ENCODE measurements at regions not wholly inside any gene's neighbourhood (a gene's known extent, or its start where the extent isn't known, plus 50 kb on each side); places are given as distances from the start of the nearest gene placed in this dataset.

DNA sequence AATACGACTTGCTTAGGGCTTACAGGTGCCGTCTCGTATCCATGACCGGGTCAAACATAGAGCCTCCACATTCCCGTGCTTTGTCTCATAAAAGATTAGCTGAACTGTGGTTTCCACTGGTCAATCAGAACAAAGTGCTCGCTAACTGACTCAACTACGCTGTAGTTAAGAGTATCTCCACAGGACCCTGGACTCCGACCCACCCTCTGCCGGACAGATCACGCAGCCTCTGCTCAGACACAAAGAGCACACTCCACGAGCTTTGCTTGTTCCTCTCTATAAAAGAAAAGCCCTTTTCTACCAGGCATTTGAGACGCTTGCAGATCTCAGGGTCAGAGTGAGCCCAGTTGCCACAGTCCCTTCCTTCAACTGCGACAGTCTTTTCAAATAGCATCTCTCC lies 298.7 kb upstream of the CDH4 start:
- no peaks in the 10 kb centered on the region for H3K36me3 Mint-ChIP-seq (ENCODE audit: low read depth)
- H3K27me3 Mint-ChIP-seq, result no peaks in the 10 kb centered on the region
- no peak overlapping the region for H3K4me3 Mint-ChIP-seq
- no peak for DNase-seq
- no peak overlapping the region for H3K27ac Mint-ChIP-seq
- H3K4me1 Mint-ChIP-seq (ENCODE audit: low read depth), result no peaks in the 10 kb centered on the region
- no peaks in the 10 kb centered on the region for H3K9me3 Mint-ChIP-seq

DNA sequence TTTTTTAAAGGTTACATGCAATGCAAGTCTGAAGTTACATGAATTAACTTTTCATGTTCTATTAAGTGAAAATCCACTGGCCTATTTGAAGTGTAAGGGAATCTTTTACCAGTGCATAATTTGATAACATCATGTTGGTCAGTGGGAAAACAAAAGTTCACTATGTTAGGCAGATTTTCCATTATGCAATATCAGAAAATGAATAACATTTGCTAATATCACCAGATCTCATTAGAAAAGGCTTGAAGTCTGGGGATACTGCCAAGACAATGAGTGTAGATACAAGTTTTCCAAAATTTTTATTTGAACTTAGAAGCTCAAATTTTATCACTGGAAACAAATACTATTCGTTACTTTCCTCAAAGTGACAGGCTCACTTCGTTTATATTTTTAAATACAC lies 296.4 kb upstream of the CDH4 start:
- Mint-ChIP-seq H3K36me3 (ENCODE audit: low read depth) (no peaks in the 10 kb centered on the region), H3K27ac (no peak overlapping the region), H3K4me3 (no peak overlapping the region), H3K9me3 (no peaks in the 10 kb centered on the region), H3K27me3 (no peaks in the 10 kb centered on the region), H3K4me1 (ENCODE audit: low read depth) (no peaks in the 10 kb centered on the region)
- DNase-seq, result no peak

DNA sequence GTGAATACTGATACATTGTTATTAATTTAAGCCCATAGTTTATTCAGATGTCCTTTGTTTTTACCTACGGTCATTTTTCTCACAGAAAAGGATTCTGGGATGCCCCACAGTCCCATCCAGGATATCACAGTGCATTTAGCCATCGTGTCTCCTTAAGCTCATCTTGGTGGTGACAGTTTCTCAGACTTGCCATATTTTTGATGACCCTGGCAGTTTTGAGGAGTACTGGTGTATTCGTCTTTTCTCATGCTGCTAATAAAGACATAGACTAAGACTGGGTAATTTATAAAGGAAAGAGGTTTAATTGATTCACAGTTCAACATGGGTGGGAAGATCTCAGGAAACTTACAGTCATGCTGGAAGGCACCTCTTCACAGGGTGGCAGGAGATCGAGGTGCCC lies 295.9 kb upstream of the CDH4 start:
- H3K27ac Mint-ChIP-seq, result no peak overlapping the region
- no peak for DNase-seq
- no peak overlapping the region for H3K4me3 Mint-ChIP-seq
- no peaks in the 10 kb centered on the region for H3K9me3 Mint-ChIP-seq
- H3K36me3 Mint-ChIP-seq (ENCODE audit: low read depth), result no peaks in the 10 kb centered on the region
- H3K27me3 Mint-ChIP-seq, result no peaks in the 10 kb centered on the region
- no peaks in the 10 kb centered on the region for H3K4me1 Mint-ChIP-seq (ENCODE audit: low read depth)

GRCh38 chr20:60957621-60958020 lies 294.4 kb upstream of the CDH4 start:
- Mint-ChIP-seq H3K9me3 (no peaks in the 10 kb centered on the region), H3K27ac (no peak overlapping the region), H3K36me3 (ENCODE audit: low read depth) (no peaks in the 10 kb centered on the region), H3K4me3 (no peak overlapping the region), H3K4me1 (ENCODE audit: low read depth) (no peaks in the 10 kb centered on the region), H3K27me3 (no peaks in the 10 kb centered on the region)
- no peak for DNase-seq

- H3K36me3 Mint-ChIP-seq (ENCODE audit: low read depth), result no peaks in the 10 kb centered on the region
- H3K27ac Mint-ChIP-seq, result no peak overlapping the region
- no peaks in the 10 kb centered on the region for H3K27me3 Mint-ChIP-seq
- H3K4me1 Mint-ChIP-seq (ENCODE audit: low read depth), result no peaks in the 10 kb centered on the region
- no peak overlapping the region for H3K4me3 Mint-ChIP-seq
- DNase-seq, result no peak
- H3K9me3 Mint-ChIP-seq, result no peaks in the 10 kb centered on the region
These were observed 292.1 kb upstream of the CDH4 start for GRCh38 chr20:60959971-60960370.

GRCh38 chr20:60960500-60960899 lies 291.6 kb upstream of the CDH4 start:
- Mint-ChIP-seq H3K27ac (no peak overlapping the region), H3K9me3 (no peaks in the 10 kb centered on the region), H3K4me3 (no peak overlapping the region), H3K27me3 (no peaks in the 10 kb centered on the region), H3K36me3 (ENCODE audit: low read depth) (no peaks in the 10 kb centered on the region), H3K4me1 (ENCODE audit: low read depth) (no peaks in the 10 kb centered on the region)
- DNase-seq, result no peak

GRCh38 chr20:60961551-60961950 lies 290.5 kb upstream of the CDH4 start:
- no peak for DNase-seq
- Mint-ChIP-seq H3K4me1 (ENCODE audit: low read depth) (no peaks in the 10 kb centered on the region), H3K9me3 (no peaks in the 10 kb centered on the region), H3K36me3 (ENCODE audit: low read depth) (no peaks in the 10 kb centered on the region), H3K27ac (no peak overlapping the region), H3K27me3 (no peaks in the 10 kb centered on the region), H3K4me3 (no peak overlapping the region)

GRCh38 chr20:60962367-60963045 lies 289.6 kb upstream of the CDH4 start:
- Mint-ChIP-seq H3K36me3 (ENCODE audit: low read depth) (no peaks in the 10 kb centered on the region), H3K27me3 (no peaks in the 10 kb centered on the region), H3K27ac (no peak overlapping the region), H3K4me3 (no peak overlapping the region), H3K9me3 (no peaks in the 10 kb centered on the region), H3K4me1 (ENCODE audit: low read depth) (no peaks in the 10 kb centered on the region)
- no peak for DNase-seq

- no peaks in the 10 kb centered on the region for H3K36me3 Mint-ChIP-seq (ENCODE audit: low read depth)
- H3K4me3 Mint-ChIP-seq, result no peak overlapping the region
- H3K4me1 Mint-ChIP-seq (ENCODE audit: low read depth), result no peaks in the 10 kb centered on the region
- H3K27ac Mint-ChIP-seq, result no peak overlapping the region
- DNase-seq, result no peak
- H3K9me3 Mint-ChIP-seq, result no peaks in the 10 kb centered on the region
- H3K27me3 Mint-ChIP-seq, result no peaks in the 10 kb centered on the region
These were observed 288.9 kb upstream of the CDH4 start for GRCh38 chr20:60963146-60963545.

DNA sequence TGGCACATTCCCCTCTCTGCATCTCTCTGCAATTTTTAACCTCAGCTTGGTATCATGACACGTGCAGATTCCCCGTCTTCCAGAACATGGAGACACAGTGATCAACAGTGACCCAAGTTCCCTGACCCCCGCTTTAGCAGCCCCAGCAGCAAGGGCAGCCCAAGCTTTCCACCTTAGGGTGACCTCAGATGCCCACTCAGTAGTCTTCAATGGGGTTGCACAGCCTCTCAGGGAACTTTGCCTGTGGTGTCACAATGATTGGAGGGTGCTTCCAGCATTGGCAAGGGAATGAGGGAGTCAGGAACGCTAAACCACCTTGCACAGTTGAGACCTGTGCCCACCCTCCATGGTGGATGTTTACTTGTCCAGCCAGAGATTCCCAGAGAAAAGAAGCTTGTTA lies 287.1 kb upstream of the CDH4 start:
- Mint-ChIP-seq H3K27me3 (no peaks in the 10 kb centered on the region), H3K36me3 (ENCODE audit: low read depth) (no peaks in the 10 kb centered on the region), H3K27ac (no peak overlapping the region), H3K4me1 (ENCODE audit: low read depth) (no peaks in the 10 kb centered on the region), H3K9me3 (no peaks in the 10 kb centered on the region), H3K4me3 (no peak overlapping the region)
- no peak for DNase-seq

- H3K4me1 Mint-ChIP-seq (ENCODE audit: low read depth), result no peaks in the 10 kb centered on the region
- no peak for DNase-seq
- H3K27ac Mint-ChIP-seq, result no peak overlapping the region
- no peaks in the 10 kb centered on the region for H3K27me3 Mint-ChIP-seq
- H3K4me3 Mint-ChIP-seq, result no peak overlapping the region
- no peaks in the 10 kb centered on the region for H3K9me3 Mint-ChIP-seq
- no peaks in the 10 kb centered on the region for H3K36me3 Mint-ChIP-seq (ENCODE audit: low read depth)
These were observed 286.0 kb upstream of the CDH4 start for GRCh38 chr20:60966031-60966430.

- no peaks in the 10 kb centered on the region for H3K4me1 Mint-ChIP-seq (ENCODE audit: low read depth)
- no peaks in the 10 kb centered on the region for H3K27me3 Mint-ChIP-seq
- no peak overlapping the region for H3K4me3 Mint-ChIP-seq
- H3K9me3 Mint-ChIP-seq, result no peaks in the 10 kb centered on the region
- H3K27ac Mint-ChIP-seq, result no peak overlapping the region
- no peaks in the 10 kb centered on the region for H3K36me3 Mint-ChIP-seq (ENCODE audit: low read depth)
- DNase-seq, result no peak
These were observed 285.3 kb upstream of the CDH4 start for GRCh38 chr20:60966766-60967165.

- Mint-ChIP-seq H3K27me3 (no peaks in the 10 kb centered on the region), H3K36me3 (ENCODE audit: low read depth) (no peaks in the 10 kb centered on the region), H3K27ac (no peak overlapping the region), H3K9me3 (no peaks in the 10 kb centered on the region), H3K4me3 (no peak overlapping the region), H3K4me1 (ENCODE audit: low read depth) (no peaks in the 10 kb centered on the region)
- DNase-seq, result no peak
These were observed 284.4 kb upstream of the CDH4 start for GRCh38 chr20:60967431-60968316.

GRCh38 chr20:60968853-60969720 lies 283.0 kb upstream of the CDH4 start:
- Mint-ChIP-seq H3K9me3 (no peaks in the 10 kb centered on the region), H3K27ac (no peak overlapping the region), H3K36me3 (ENCODE audit: low read depth) (no peaks in the 10 kb centered on the region), H3K4me1 (ENCODE audit: low read depth) (no peaks in the 10 kb centered on the region), H3K4me3 (no peak overlapping the region), H3K27me3 (no peaks in the 10 kb centered on the region)
- no peak for DNase-seq

GRCh38 chr20:60970601-60971000 lies 281.5 kb upstream of the CDH4 start:
- H3K27ac Mint-ChIP-seq, result no peak overlapping the region
- no peaks in the 10 kb centered on the region for H3K36me3 Mint-ChIP-seq (ENCODE audit: low read depth)
- H3K4me1 Mint-ChIP-seq (ENCODE audit: low read depth), result no peaks in the 10 kb centered on the region

More at GRCh38 chr20:60970601-60971000, 281.5 kb upstream of the CDH4 start:
- Mint-ChIP-seq H3K27me3 (no peaks in the 10 kb centered on the region), H3K9me3 (no peaks in the 10 kb centered on the region), H3K4me3 (no peak overlapping the region)
- DNase-seq, result no peak
